T-helper 2 cell treated with Interferon-gamma antibody and Interleukin-4, amounts not matched to agents 100 ng/mL and 5 ng/mL, for 36 hours (primary cell): ENCODE measurements at regions not wholly inside any gene's neighbourhood (a gene's known extent, or its start where the extent isn't known, plus 50 kb on each side); places are given as distances from the start of the nearest gene placed in this dataset.

Experiments used
- intact Hi-C: fragments of 100-400 bp; cut with micrococcal nuclease; formaldehyde crosslinking; loops from one replicate; pipeline ENCODE4 v1.15.1; 2023

DNA sequence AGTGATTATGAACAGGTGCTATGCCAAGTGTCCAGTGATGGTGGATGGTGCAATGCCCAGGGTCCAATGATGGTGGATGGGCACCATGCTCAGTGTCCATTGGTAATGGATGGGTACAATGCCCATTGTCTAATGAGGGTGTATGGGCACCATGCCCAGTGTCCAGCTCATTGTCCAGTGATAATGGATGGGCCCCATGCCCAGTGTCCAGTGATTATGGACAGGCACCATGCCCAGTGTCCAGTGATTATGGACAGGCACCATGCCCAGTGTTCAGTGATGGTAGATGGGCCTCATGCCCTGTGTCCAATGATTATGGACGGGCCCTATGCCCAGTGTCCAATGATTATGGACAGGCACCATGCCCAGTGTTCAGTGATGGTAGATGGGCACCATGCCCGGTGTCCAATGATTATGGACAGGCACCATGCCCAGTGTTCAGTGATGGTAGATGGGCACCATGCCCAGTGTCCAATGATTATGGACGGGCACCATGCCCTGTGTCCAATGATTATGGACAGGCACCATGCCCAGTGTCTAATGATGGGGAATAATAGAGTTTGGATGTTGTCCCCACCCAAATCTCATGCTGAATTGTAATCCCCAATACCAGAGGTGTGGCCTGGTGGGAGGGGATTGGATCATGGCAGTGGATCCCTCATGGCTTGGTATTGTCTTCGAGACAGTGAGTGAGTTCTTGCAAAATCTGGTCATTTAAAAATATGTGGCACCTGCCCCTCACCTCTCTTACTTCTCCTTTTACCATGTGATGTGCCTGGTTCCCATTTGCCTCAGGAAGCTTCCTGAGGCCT, 87.8 kb downstream of the ANKRD10 start:
- intact Hi-C loops: no loop called here
